GM19438 (cell line): ENCODE measurements at regions not wholly inside any gene's neighbourhood (a gene's known extent, or its start where the extent isn't known, plus 50 kb on each side); places are given as distances from the start of the nearest gene placed in this dataset.
"Not testable (repeated sequence)": the region's sequence is repeated elsewhere in the genome, so short reads cannot be mapped to it uniquely, and the experiment has no call there.

Experiments used
- ATAC-seq: cut with Tn5 transposase; IDR thresholded peaks from one replicate; pipeline ENCODE4 v1.9.1; 2021; ENCODE audit warnings: low read depth; ENCODE audit not compliant: unreplicated experiment

- ATAC-seq, result no peak
Measured at GRCh38 chr1:168825129-168825528, 96.1 kb upstream of the DPT start.

- no peak for ATAC-seq
Measured at GRCh38 chr1:168825820-168826219, 96.8 kb upstream of the DPT start.

GRCh38 chr1:168826269-168826668 lies 97.3 kb upstream of the DPT start:
- no peak for ATAC-seq

GRCh38 chr1:168827557-168827956 lies 98.6 kb upstream of the DPT start:
- ATAC-seq, result no peak

GRCh38 chr1:168829876-168830275 lies 100.9 kb upstream of the DPT start:
- no peak for ATAC-seq

GRCh38 chr1:168830562-168830961 lies 101.6 kb upstream of the DPT start:
- ATAC-seq, result no peak

- no peak for ATAC-seq
Measured at GRCh38 chr1:168832661-168833060, 103.7 kb upstream of the DPT start.

GRCh38 chr1:168833362-168833761 lies 104.4 kb upstream of the DPT start:
- ATAC-seq, result no peak

- ATAC-seq, result no peak
Measured at GRCh38 chr1:168833801-168834224, 104.8 kb upstream of the DPT start.

- ATAC-seq, result no peak
Measured at GRCh38 chr1:168834225-168834872, 105.3 kb upstream of the DPT start.

GRCh38 chr1:168835176-168835575 lies 106.2 kb upstream of the DPT start:
- ATAC-seq, result no peak

- no peak for ATAC-seq
Measured at GRCh38 chr1:168835791-168836190, 106.8 kb upstream of the DPT start.

GRCh38 chr1:168836469-168836868 lies 107.5 kb upstream of the DPT start:
- no peak for ATAC-seq

GRCh38 chr1:168837230-168837629 lies 108.2 kb upstream of the DPT start:
- not testable (repeated sequence) for ATAC-seq

- ATAC-seq, result no peak
Measured at GRCh38 chr1:168842306-168842705, 113.3 kb upstream of the DPT start.

- ATAC-seq, result no peak
Measured at GRCh38 chr1:168842916-168843315, 113.9 kb upstream of the DPT start.

- ATAC-seq, result no peak
Measured at GRCh38 chr1:168843401-168843800, 114.4 kb upstream of the DPT start.

GRCh38 chr1:168843950-168844349 lies 114.9 kb upstream of the DPT start:
- no peak for ATAC-seq

- ATAC-seq, result no peak
Measured at GRCh38 chr1:168845140-168845539, 116.1 kb upstream of the DPT start.

GRCh38 chr1:168848051-168848450 lies 119.0 kb upstream of the DPT start:
- ATAC-seq, result no peak

- no peak for ATAC-seq
Measured at GRCh38 chr1:168861421-168862004, 132.5 kb upstream of the DPT start.

- ATAC-seq, result no peak
Measured at GRCh38 chr1:168863772-168864171, 134.8 kb upstream of the DPT start.

- ATAC-seq, result no peak
Measured at GRCh38 chr1:168864266-168864665, 135.3 kb upstream of the DPT start.
